Ovary (tissue), 3 donors: ENCODE measurements at regions not wholly inside any gene's neighbourhood (a gene's known extent, or its start where the extent isn't known, plus 50 kb on each side); places are given as distances from the start of the nearest gene placed in this dataset.

Experiments used
- CTCF ChIP-seq, 3 donors: fragments of 450-650 bp in 2 of 3; fragments of 200-600 bp in 1 of 3; IDR thresholded peaks; one replicate each; pipeline versions ENCODE4 v1.5.1 to v1.8.0; 2016 to 2022; ENCODE audit warnings: antibody characterized with exemption in 3 of 3, mild to moderate bottlenecking in 1 of 3
- EP300 ChIP-seq: sonication (generic); formaldehyde crosslinking; IDR thresholded peaks from one replicate; pipeline ENCODE4 v1.6.1; 2017; ENCODE audit warnings: antibody characterized with exemption
- POLR2A ChIP-seq: fragments of 450-650 bp; IDR thresholded peaks from one replicate; pipeline ENCODE4 v1.6.1; 2017; ENCODE audit warnings: antibody characterized with exemption, mild to moderate bottlenecking, moderate library complexity
- donor health status: DM: no; HTN: no; CAD: no.

DNA sequence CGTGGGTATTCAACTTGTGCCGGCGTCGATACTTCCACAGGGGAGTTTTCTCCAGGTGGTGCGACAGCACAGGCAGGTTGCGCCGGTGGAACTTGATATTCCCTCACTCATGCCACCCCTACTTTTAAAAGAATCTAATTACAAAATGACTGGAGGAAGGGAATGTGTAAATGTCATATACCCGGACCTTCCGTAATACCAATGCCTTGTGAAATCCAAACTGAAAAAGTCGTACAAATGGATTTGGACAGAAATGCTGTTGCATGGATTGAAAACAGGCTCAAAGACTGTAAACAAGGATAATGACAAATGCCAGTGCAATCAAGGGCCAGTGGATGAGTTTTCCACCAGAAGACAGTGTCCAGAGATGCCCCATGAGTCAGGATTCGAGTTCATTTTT is 235.3 kb upstream of the USP25 start:
- TF ChIP-seq POLR2A: no peak
- TF ChIP-seq EP300: no peak
- no peak for TF ChIP-seq CTCF (IDR thresholded peaks at IDR 0.05)
